Neuronal stem cell (in vitro differentiated cells): ENCODE measurements at regions not wholly inside any gene's neighbourhood (a gene's known extent, or its start where the extent isn't known, plus 50 kb on each side); places are given as distances from the start of the nearest gene placed in this dataset.
"Not testable (repeated sequence)": the region's sequence is repeated elsewhere in the genome, so short reads cannot be mapped to it uniquely, and the experiment has no call there.

Source experiments
- DNase-seq: peaks from one replicate; pipeline ENCODE4 v3.0.0-alpha.2; 2013; ENCODE audit warnings: low spot score
- H2AFZ ChIP-seq: one replicate; pipeline ENCODE4 v1.6.1; 2013; ENCODE audit warnings: mild to moderate bottlenecking, low read length, inconsistent platforms
- H2AK5ac ChIP-seq: 2 replicates; pipeline ENCODE4 v1.6.1; 2013; ENCODE audit warnings: low read depth, mild to moderate bottlenecking, inconsistent platforms, low read length, moderate library complexity, mixed read lengths
- H2BK120ac ChIP-seq: 2 replicates; pipeline ENCODE4 v1.6.1; 2013; ENCODE audit warnings: low read depth, mild to moderate bottlenecking, inconsistent platforms, low read length, moderate library complexity, mixed read lengths
- H2BK12ac ChIP-seq: one replicate; pipeline ENCODE4 v1.6.1; 2013; ENCODE audit warnings: low read length, inconsistent platforms
- H2BK15ac ChIP-seq: 2 replicates; pipeline ENCODE4 v1.6.1; 2013; ENCODE audit warnings: mild to moderate bottlenecking, low read length, inconsistent platforms, mixed read lengths
- H2BK5ac ChIP-seq: one replicate; pipeline ENCODE4 v1.6.1; 2013; ENCODE audit warnings: inconsistent platforms, mild to moderate bottlenecking, low read length, moderate library complexity
- H3K14ac ChIP-seq: one replicate; pipeline ENCODE4 v1.6.1; 2013; ENCODE audit warnings: low read length, inconsistent platforms
- H3K18ac ChIP-seq: 2 replicates; pipeline ENCODE4 v1.6.1; 2013; ENCODE audit warnings: low read length, inconsistent platforms
- H3K23ac ChIP-seq: 2 replicates; pipeline ENCODE4 v1.6.1; 2013; ENCODE audit warnings: low read depth, mild to moderate bottlenecking, mixed read lengths, low read length, inconsistent platforms; ENCODE audit not compliant: poor library complexity
- H3K27ac ChIP-seq: replicated peaks from 3 replicates; pipeline ENCODE4 v1.5.1; 2013; ENCODE audit warnings: low read length, inconsistent platforms
- H3K27me3 ChIP-seq, 3 experiments: 2 replicates each; pipeline ENCODE4 v1.6.1; 2013; ENCODE audit warnings: low read length in 3 of 3, mild to moderate bottlenecking in 2 of 3, inconsistent platforms in 1 of 3, low read depth in 1 of 3, mixed read lengths in 1 of 3, moderate library complexity in 1 of 3; ENCODE audit not compliant: control insufficient read depth in 3 of 3, insufficient read depth in 3 of 3
- H3K36me3 ChIP-seq, 2 donors: replicated peaks in 1 of 2; 2 replicates each; pipeline ENCODE4 v1.6.1; 2013; ENCODE audit warnings: low read length in 2 of 2; ENCODE audit not compliant: control insufficient read depth in 2 of 2, insufficient read depth in 2 of 2
- H3K4ac ChIP-seq: 2 replicates; pipeline ENCODE4 v1.6.1; 2013; ENCODE audit warnings: inconsistent platforms, mild to moderate bottlenecking, low read length, moderate library complexity
- H3K4me1 ChIP-seq, 2 donors: 1 replicate in 1 of 2; 2 replicates in 1 of 2; pipeline ENCODE4 v1.6.1; 2013; ENCODE audit warnings: low read length in 2 of 2, low read depth in 1 of 2; ENCODE audit not compliant: control insufficient read depth in 2 of 2, insufficient read depth in 1 of 2
- H3K4me2 ChIP-seq: one replicate; pipeline ENCODE4 v1.6.1; 2013; ENCODE audit warnings: mild to moderate bottlenecking, low read length, inconsistent platforms; ENCODE audit not compliant: insufficient read depth, poor library complexity, severe bottlenecking
- H3K4me3 ChIP-seq, 2 donors: 2 replicates each; pipeline ENCODE4 v1.5.1; 2013; ENCODE audit warnings: low read length in 2 of 2, mild to moderate bottlenecking in 2 of 2, inconsistent platforms in 1 of 2, moderate library complexity in 1 of 2
- H3K79me1 ChIP-seq: one replicate; pipeline ENCODE4 v1.6.1; 2013; ENCODE audit warnings: low read depth, mild to moderate bottlenecking, inconsistent platforms, low read length, moderate library complexity
- H3K9ac ChIP-seq: one replicate; pipeline ENCODE4 v1.6.1; 2013; ENCODE audit warnings: mild to moderate bottlenecking, low read depth, low read length, inconsistent platforms; ENCODE audit not compliant: poor library complexity
- H3K9me3 ChIP-seq, 2 donors: replicated peaks in 1 of 2; 2 replicates each; pipeline versions ENCODE3 to v1.6.1; 2013; ENCODE audit warnings: low read length in 2 of 2, mild to moderate bottlenecking in 2 of 2, inconsistent platforms in 1 of 2, low read depth in 1 of 2, mixed read lengths in 1 of 2, moderate library complexity in 1 of 2; ENCODE audit not compliant: control insufficient read depth in 2 of 2, insufficient read depth in 1 of 2
- H4K8ac ChIP-seq: one replicate; pipeline ENCODE4 v1.6.1; 2013; ENCODE audit warnings: low read depth, mild to moderate bottlenecking, inconsistent platforms, low read length, moderate library complexity
- H4K91ac ChIP-seq: one replicate; pipeline ENCODE4 v1.6.1; 2013; ENCODE audit warnings: low read length, low read depth, mild to moderate bottlenecking, inconsistent platforms; ENCODE audit not compliant: poor library complexity
- WGBS, 2 donors: extraction: QIAGEN DNeasy Blood & Tissue Kit; methylation state at CpG; one replicate each; pipeline ENCODE4 v1.1.7; 2013; ENCODE audit warnings: missing lambda C conversion rate in 2 of 2, mixed read lengths in 1 of 2; ENCODE audit not compliant: insufficient read length in 2 of 2, insufficient replicate concordance in 1 of 2; ENCODE audit errors: extremely low coverage in 2 of 2; 5-methylcytosine and 5-hydroxymethylcytosine counted together

GRCh38 chr9:115462623-115463022 lies 344.7 kb upstream of the TNC start:
- no peak overlapping the region for H2BK5ac ChIP-seq
- peaks cover 0 to 3% of the 10 kb centered on the region in 2 donors for H3K4me1 ChIP-seq
- H3K9ac ChIP-seq = no peak overlapping the region
- no peak overlapping the region for H3K4ac ChIP-seq
- whole genome bisulfite sequencing, 2 donors = no CpG with 5 or more reads among the region's 7 CpGs
- no peak overlapping the region for H3K4me3 ChIP-seq
- H3K79me1 ChIP-seq = no peaks in the 10 kb centered on the region
- no peak overlapping the region for H3K18ac ChIP-seq
- H2BK12ac ChIP-seq = no peak overlapping the region
- H3K27me3 ChIP-seq = no peaks in the 10 kb centered on the region
- H3K27ac ChIP-seq = no peak overlapping the region
- H2BK120ac ChIP-seq = no peak overlapping the region
- no peak overlapping the region for H3K23ac ChIP-seq
- no peak overlapping the region for H3K4me2 ChIP-seq
- H3K9me3 ChIP-seq = no peaks in the 10 kb centered on the region
- DNase-seq = no peak
- H4K8ac ChIP-seq = no peak overlapping the region
- H3K14ac ChIP-seq = no peak overlapping the region
- no peak overlapping the region for H2AK5ac ChIP-seq
- H4K91ac ChIP-seq = no peak overlapping the region
- H2BK15ac ChIP-seq = no peak overlapping the region
- H2AFZ ChIP-seq = no peak overlapping the region
- no peaks in the 10 kb centered on the region for H3K36me3 ChIP-seq

GRCh38 chr9:115466756-115467155 lies 348.8 kb upstream of the TNC start:
- H2AK5ac ChIP-seq = no peak overlapping the region
- no peak overlapping the region for H2BK15ac ChIP-seq
- H4K91ac ChIP-seq = no peak overlapping the region
- no peaks in the 10 kb centered on the region for H3K27me3 ChIP-seq
- no peaks in the 10 kb centered on the region for H3K79me1 ChIP-seq
- H3K4me1 ChIP-seq = peaks cover 0 to 3% of the 10 kb centered on the region in 2 donors
- H2BK120ac ChIP-seq = no peak overlapping the region
- H3K9me3 ChIP-seq = peaks cover 2 to 3% of the 10 kb centered on the region in 2 donors
- H3K23ac ChIP-seq = no peak overlapping the region
- no peak overlapping the region for H3K4me3 ChIP-seq
- no peak overlapping the region for H4K8ac ChIP-seq
- no CpG with 5 or more reads among the region's 7 CpGs for WGBS, 2 donors
- no peak for DNase-seq
- H3K14ac ChIP-seq = no peak overlapping the region
- no peak overlapping the region for H2AFZ ChIP-seq
- H3K4me2 ChIP-seq = no peak overlapping the region
- no peaks in the 10 kb centered on the region for H3K36me3 ChIP-seq
- no peak overlapping the region for H3K9ac ChIP-seq
- no peak overlapping the region for H2BK12ac ChIP-seq
- H2BK5ac ChIP-seq = no peak overlapping the region
- H3K4ac ChIP-seq = no peak overlapping the region
- no peak overlapping the region for H3K18ac ChIP-seq
- no peak overlapping the region for H3K27ac ChIP-seq

- Histone ChIP-seq H3K4me1 (no peaks in the 10 kb centered on the region), H3K4ac (no peak overlapping the region), H3K14ac (no peak overlapping the region), H2BK15ac (no peak overlapping the region), H3K23ac (no peak overlapping the region), H3K4me3 (no peak overlapping the region), H2AFZ (no peak overlapping the region), H3K9ac (no peak overlapping the region), H2AK5ac (no peak overlapping the region), H2BK12ac (no peak overlapping the region), H2BK120ac (no peak overlapping the region), H3K18ac (no peak overlapping the region), H3K27me3 (no peaks in the 10 kb centered on the region), H3K4me2 (no peak overlapping the region), H4K8ac (no peak overlapping the region), H3K36me3 (no peaks in the 10 kb centered on the region), H2BK5ac (no peak overlapping the region), H3K27ac (no peak overlapping the region), H3K9me3 (peaks cover 2 to 3% of the 10 kb centered on the region in 2 donors), H4K91ac (no peak overlapping the region), H3K79me1 (no peaks in the 10 kb centered on the region)
- DNase-seq = no peak
- no CpG with 5 or more reads among the region's 2 CpGs for WGBS, 2 donors
These were observed 351.9 kb upstream of the TNC start for GRCh38 chr9:115469841-115470240.

- H4K8ac ChIP-seq, H3K9me3 ChIP-seq, H3K4me1 ChIP-seq, H3K23ac ChIP-seq, H3K27ac ChIP-seq, H3K79me1 ChIP-seq, H2BK15ac ChIP-seq, DNase-seq, H2BK5ac ChIP-seq, H4K91ac ChIP-seq, H3K4me3 ChIP-seq, H3K36me3 ChIP-seq, H3K14ac ChIP-seq, H2BK12ac ChIP-seq, H3K9ac ChIP-seq, H2AFZ ChIP-seq, H3K27me3 ChIP-seq, H3K4ac ChIP-seq, H3K4me2 ChIP-seq, H3K18ac ChIP-seq, H2AK5ac ChIP-seq, H2BK120ac ChIP-seq: not testable (repeated sequence)
- no CpG with 5 or more reads among the region's 3 CpGs for whole genome bisulfite sequencing, 2 donors
These were observed 355.1 kb upstream of the TNC start for GRCh38 chr9:115473032-115473431.
